ENCODE measurements at regions not wholly inside any gene's neighbourhood (a gene's known extent, or its start where the extent isn't known, plus 50 kb on each side); places are given as distances from the start of the nearest gene placed in this dataset.

GRCh38 chr21:14737922-14738321, 191.8 kb upstream of the SAMSN1 start:
- 23% methylated on average over 3 of the region's 6 CpGs for WGBS (ENCODE audit: insufficient coverage)
- no peaks in the 10 kb centered on the region for H3K27me3 Mint-ChIP-seq (ENCODE audit: low read depth in 2 of 2)
- ATAC-seq (peak; percentile 83 to 86 (median 83)), DNase-seq (peak in 1 of 2 donors; percentile 87)
- H3K9me3 ChIP-seq (ENCODE audit: control insufficient read depth, insufficient read depth, low read length) = no peaks in the 10 kb centered on the region
- intact Hi-C loops (cut with micrococcal nuclease) = loop anchor here (1.0 to 10.0 kb wide), 3 partner anchors 335 to 854 kb away; no protein-coding TSS in a partner anchor
- no peak overlapping the region for H3K4me3 Mint-ChIP-seq
- no peaks in the 10 kb centered on the region for H3K4me1 ChIP-seq (ENCODE audit: control insufficient read depth, insufficient read depth, low read length)
- peaks cover 0 to 4% of the 10 kb centered on the region in 2 donors for H3K4me1 Mint-ChIP-seq
- no peaks in the 10 kb centered on the region for H3K27me3 ChIP-seq (ENCODE audit: control insufficient read depth, insufficient read depth, low read length)
- H3K36me3 ChIP-seq (ENCODE audit: control insufficient read depth, insufficient read depth, low read length) = no peaks in the 10 kb centered on the region
- no peaks in the 10 kb centered on the region for H3K9me3 Mint-ChIP-seq
- H3K36me3 Mint-ChIP-seq = no peaks in the 10 kb centered on the region
- TF ChIP-seq, protein P1, sequence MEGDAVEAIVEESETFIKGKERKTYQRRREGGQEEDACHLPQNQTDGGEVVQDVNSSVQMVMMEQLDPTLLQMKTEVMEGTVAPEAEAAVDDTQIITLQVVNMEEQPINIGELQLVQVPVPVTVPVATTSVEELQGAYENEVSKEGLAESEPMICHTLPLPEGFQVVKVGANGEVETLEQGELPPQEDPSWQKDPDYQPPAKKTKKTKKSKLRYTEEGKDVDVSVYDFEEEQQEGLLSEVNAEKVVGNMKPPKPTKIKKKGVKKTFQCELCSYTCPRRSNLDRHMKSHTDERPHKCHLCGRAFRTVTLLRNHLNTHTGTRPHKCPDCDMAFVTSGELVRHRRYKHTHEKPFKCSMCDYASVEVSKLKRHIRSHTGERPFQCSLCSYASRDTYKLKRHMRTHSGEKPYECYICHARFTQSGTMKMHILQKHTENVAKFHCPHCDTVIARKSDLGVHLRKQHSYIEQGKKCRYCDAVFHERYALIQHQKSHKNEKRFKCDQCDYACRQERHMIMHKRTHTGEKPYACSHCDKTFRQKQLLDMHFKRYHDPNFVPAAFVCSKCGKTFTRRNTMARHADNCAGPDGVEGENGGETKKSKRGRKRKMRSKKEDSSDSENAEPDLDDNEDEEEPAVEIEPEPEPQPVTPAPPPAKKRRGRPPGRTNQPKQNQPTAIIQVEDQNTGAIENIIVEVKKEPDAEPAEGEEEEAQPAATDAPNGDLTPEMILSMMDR (IDR thresholded peaks at IDR 0.05) = peak; percentile 87
- no peak overlapping the region for H3K27ac ChIP-seq (ENCODE audit: low read length)
- no peak overlapping the region for H3K27ac Mint-ChIP-seq
- no peak overlapping the region for H3K4me3 ChIP-seq (ENCODE audit: low read length)

GRCh38 chr21:14737284-14737691, 191.2 kb upstream of the SAMSN1 start:
- Histone ChIP-seq H3K4me1 (ENCODE audit: control insufficient read depth, insufficient read depth, low read length) (no peaks in the 10 kb centered on the region), H3K36me3 (ENCODE audit: control insufficient read depth, insufficient read depth, low read length) (no peaks in the 10 kb centered on the region), H3K27me3 (ENCODE audit: control insufficient read depth, insufficient read depth, low read length) (no peaks in the 10 kb centered on the region), H3K4me3 (ENCODE audit: low read length) (no peak overlapping the region), H3K27ac (ENCODE audit: low read length) (no peak overlapping the region), H3K9me3 (ENCODE audit: control insufficient read depth, insufficient read depth, low read length) (no peaks in the 10 kb centered on the region)
- ATAC-seq (no peak), DNase-seq (no peak)
- no peak overlapping the region for H3K4me3 Mint-ChIP-seq
- WGBS (ENCODE audit: insufficient coverage) = 49% methylated on average over 2 of the region's 2 CpGs
- peaks cover 0 to 4% of the 10 kb centered on the region in 2 donors for H3K4me1 Mint-ChIP-seq
- H3K27ac Mint-ChIP-seq = no peak overlapping the region
- H3K27me3 Mint-ChIP-seq (ENCODE audit: low read depth in 2 of 2) = no peaks in the 10 kb centered on the region
- H3K9me3 Mint-ChIP-seq = no peaks in the 10 kb centered on the region
- intact Hi-C loops (cut with micrococcal nuclease) = loop anchor here (5.0 to 10.0 kb wide), 2 partner anchors 482 to 855 kb away; no protein-coding TSS in a partner anchor
- TF ChIP-seq, protein P1 (IDR thresholded peaks at IDR 0.05) = no peak
- no peaks in the 10 kb centered on the region for H3K36me3 Mint-ChIP-seq

DNA sequence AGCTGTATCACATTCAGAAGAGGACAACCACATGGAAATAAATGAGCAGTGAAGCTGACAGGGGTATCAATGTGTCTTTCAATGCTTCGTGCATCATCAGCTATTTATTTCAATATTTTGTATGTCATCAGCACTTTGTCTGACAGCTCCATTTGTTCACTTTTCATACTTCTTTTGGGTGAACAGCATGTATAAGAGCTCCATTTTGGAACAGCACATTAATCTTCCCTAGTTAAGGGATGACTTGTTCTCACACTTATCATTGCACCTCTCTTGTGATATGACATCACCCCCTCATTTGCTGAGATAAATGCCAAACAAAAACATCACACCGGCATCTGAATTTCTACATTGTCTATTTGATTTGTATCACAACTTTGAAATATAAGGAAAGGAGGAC, 190.6 kb upstream of the SAMSN1 start:
- WGBS (ENCODE audit: insufficient coverage) = 92% methylated on average over 2 of the region's 2 CpGs
- no peak for ATAC-seq

More for the DNA sequence above, 190.6 kb upstream of the SAMSN1 start:
- DNase-seq = no peak
- TF ChIP-seq, protein P1 (IDR thresholded peaks at IDR 0.05) = no peak
- no peaks in the 10 kb centered on the region for H3K36me3 Mint-ChIP-seq
- H3K4me3 Mint-ChIP-seq = no peak overlapping the region
- H3K9me3 ChIP-seq (ENCODE audit: control insufficient read depth, insufficient read depth, low read length) = no peaks in the 10 kb centered on the region
- no peak overlapping the region for H3K27ac Mint-ChIP-seq
- H3K36me3 ChIP-seq (ENCODE audit: control insufficient read depth, insufficient read depth, low read length) = no peaks in the 10 kb centered on the region
- H3K4me1 ChIP-seq (ENCODE audit: control insufficient read depth, insufficient read depth, low read length) = no peaks in the 10 kb centered on the region
- peaks cover 0 to 4% of the 10 kb centered on the region in 2 donors for H3K4me1 Mint-ChIP-seq
- no peaks in the 10 kb centered on the region for H3K27me3 ChIP-seq (ENCODE audit: control insufficient read depth, insufficient read depth, low read length)
- intact Hi-C loops (cut with micrococcal nuclease) = loop anchor here (5.0 to 10.0 kb wide), 2 partner anchors 482 to 856 kb away; no protein-coding TSS in a partner anchor
- H3K27ac ChIP-seq (ENCODE audit: low read length) = no peak overlapping the region
- no peaks in the 10 kb centered on the region for H3K9me3 Mint-ChIP-seq
- no peak overlapping the region for H3K4me3 ChIP-seq (ENCODE audit: low read length)
- no peaks in the 10 kb centered on the region for H3K27me3 Mint-ChIP-seq (ENCODE audit: low read depth in 2 of 2)
